ENCODE measurements at regions not wholly inside any gene's neighbourhood (a gene's known extent, or its start where the extent isn't known, plus 50 kb on each side); places are given as distances from the start of the nearest gene placed in this dataset.

GRCh38 chr18:10064267-10064666 is 150.5 kb downstream of the VAPA start:
- Histone ChIP-seq H3K9me1 (ENCODE audit: control insufficient read depth, extremely low read depth, insufficient read depth, low read length) (no peaks in the 10 kb centered on the region), H2AFZ (ENCODE audit: control insufficient read depth, low read length) (no peak overlapping the region), H3K79me2 (ENCODE audit: control insufficient read depth, insufficient read depth, low read length) (no peaks in the 10 kb centered on the region), H3K4me3 (ENCODE audit: control insufficient read depth in 2 of 3, extremely low read depth in 1 of 3, insufficient read depth in 2 of 3, low read depth in 1 of 3, low read length in 3 of 3) (no peak overlapping the region), H3K4me1 (ENCODE audit: control insufficient read depth, extremely low read depth, insufficient read depth, low read length) (no peaks in the 10 kb centered on the region), H3K9me3 (ENCODE audit: control insufficient read depth, low read depth, low read length) (no peaks in the 10 kb centered on the region), H3K27me3 (ENCODE audit: control insufficient read depth, extremely low read depth, insufficient read depth, low read length) (no peaks in the 10 kb centered on the region), H3K9ac (ENCODE audit: control insufficient read depth, extremely low read depth, insufficient read depth, low read length) (no peak overlapping the region), H3K4me2 (ENCODE audit: control insufficient read depth, extremely low read depth, insufficient read depth, low read depth, low read length) (no peak overlapping the region), H3K27ac (ENCODE audit: control insufficient read depth, insufficient read depth, low read length) (no peak overlapping the region), H3K36me3 (ENCODE audit: control insufficient read depth in 2 of 2, extremely low read depth in 1 of 2, insufficient read depth in 2 of 2, low read length in 2 of 2) (no peaks in the 10 kb centered on the region), H4K20me1 (ENCODE audit: control insufficient read depth, extremely low read depth, insufficient read depth, low read length) (no peaks in the 10 kb centered on the region)
- FAIRE-seq (no peak), DNase-seq (ENCODE audit: low read depth, low spot score) (no peak)
- TF ChIP-seq, protein P1, sequence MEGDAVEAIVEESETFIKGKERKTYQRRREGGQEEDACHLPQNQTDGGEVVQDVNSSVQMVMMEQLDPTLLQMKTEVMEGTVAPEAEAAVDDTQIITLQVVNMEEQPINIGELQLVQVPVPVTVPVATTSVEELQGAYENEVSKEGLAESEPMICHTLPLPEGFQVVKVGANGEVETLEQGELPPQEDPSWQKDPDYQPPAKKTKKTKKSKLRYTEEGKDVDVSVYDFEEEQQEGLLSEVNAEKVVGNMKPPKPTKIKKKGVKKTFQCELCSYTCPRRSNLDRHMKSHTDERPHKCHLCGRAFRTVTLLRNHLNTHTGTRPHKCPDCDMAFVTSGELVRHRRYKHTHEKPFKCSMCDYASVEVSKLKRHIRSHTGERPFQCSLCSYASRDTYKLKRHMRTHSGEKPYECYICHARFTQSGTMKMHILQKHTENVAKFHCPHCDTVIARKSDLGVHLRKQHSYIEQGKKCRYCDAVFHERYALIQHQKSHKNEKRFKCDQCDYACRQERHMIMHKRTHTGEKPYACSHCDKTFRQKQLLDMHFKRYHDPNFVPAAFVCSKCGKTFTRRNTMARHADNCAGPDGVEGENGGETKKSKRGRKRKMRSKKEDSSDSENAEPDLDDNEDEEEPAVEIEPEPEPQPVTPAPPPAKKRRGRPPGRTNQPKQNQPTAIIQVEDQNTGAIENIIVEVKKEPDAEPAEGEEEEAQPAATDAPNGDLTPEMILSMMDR (optimal IDR thresholded peaks at IDR 0.05 in 1 of 3, IDR thresholded peaks at IDR 0.05 in 1 of 3, conservative IDR thresholded peaks at IDR 0.05 in 1 of 3; ENCODE audit: extremely low read depth in 1 of 3, insufficient read depth in 2 of 3, low read length in 3 of 3): no peak
- no peak for TF ChIP-seq EZH2 (IDR thresholded peaks at IDR 0.05; ENCODE audit: low read length)
- dilution Hi-C loops (cut with MboI; ENCODE audit: extremely low pct_ligation_motif_present, low sequenced_read_pairs): no loop called here

DNA sequence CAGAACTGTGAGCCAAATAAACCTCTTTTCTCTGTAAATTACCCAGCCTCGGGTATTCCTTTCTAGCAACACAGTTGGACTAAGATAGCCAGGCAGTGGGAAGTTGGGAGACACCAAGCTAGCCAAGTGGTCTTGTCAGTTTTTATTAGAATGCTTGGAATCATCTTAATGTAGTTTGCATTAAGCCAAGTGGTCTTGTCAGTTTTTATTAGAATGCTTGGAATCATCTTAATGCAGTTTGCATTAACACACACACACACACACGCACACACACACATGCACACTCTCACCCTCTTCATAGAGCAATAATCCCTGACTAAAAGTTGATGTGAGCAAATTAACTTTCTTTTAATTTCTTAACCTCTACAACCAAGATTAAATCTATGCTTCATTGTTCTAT is 151.5 kb downstream of the VAPA start:
- Histone ChIP-seq H3K4me3 (ENCODE audit: control insufficient read depth in 2 of 3, extremely low read depth in 1 of 3, insufficient read depth in 2 of 3, low read depth in 1 of 3, low read length in 3 of 3) (no peak overlapping the region), H3K9me3 (ENCODE audit: control insufficient read depth, low read depth, low read length) (no peaks in the 10 kb centered on the region)
- dilution Hi-C loops (cut with MboI; ENCODE audit: extremely low pct_ligation_motif_present, low sequenced_read_pairs): no loop called here

More for the DNA sequence above, 151.5 kb downstream of the VAPA start:
- no peaks in the 10 kb centered on the region for H4K20me1 ChIP-seq (ENCODE audit: control insufficient read depth, extremely low read depth, insufficient read depth, low read length)
- H3K36me3 ChIP-seq (ENCODE audit: control insufficient read depth in 2 of 2, extremely low read depth in 1 of 2, insufficient read depth in 2 of 2, low read length in 2 of 2): no peaks in the 10 kb centered on the region
- H3K4me2 ChIP-seq (ENCODE audit: control insufficient read depth, extremely low read depth, insufficient read depth, low read depth, low read length): no peak overlapping the region
- H3K27ac ChIP-seq (ENCODE audit: control insufficient read depth, insufficient read depth, low read length): no peak overlapping the region
- H3K4me1 ChIP-seq (ENCODE audit: control insufficient read depth, extremely low read depth, insufficient read depth, low read length): no peaks in the 10 kb centered on the region
- TF ChIP-seq, protein P1 (optimal IDR thresholded peaks at IDR 0.05 in 1 of 3, IDR thresholded peaks at IDR 0.05 in 1 of 3, conservative IDR thresholded peaks at IDR 0.05 in 1 of 3; ENCODE audit: extremely low read depth in 1 of 3, insufficient read depth in 2 of 3, low read length in 3 of 3): no peak
- no peak for TF ChIP-seq EZH2 (IDR thresholded peaks at IDR 0.05; ENCODE audit: low read length)
- H3K79me2 ChIP-seq (ENCODE audit: control insufficient read depth, insufficient read depth, low read length): no peaks in the 10 kb centered on the region
- H3K27me3 ChIP-seq (ENCODE audit: control insufficient read depth, extremely low read depth, insufficient read depth, low read length): no peaks in the 10 kb centered on the region
- no peak overlapping the region for H2AFZ ChIP-seq (ENCODE audit: control insufficient read depth, low read length)
- no peak overlapping the region for H3K9ac ChIP-seq (ENCODE audit: control insufficient read depth, extremely low read depth, insufficient read depth, low read length)
- FAIRE-seq: no peak
- DNase-seq (ENCODE audit: low read depth, low spot score): no peak
- H3K9me1 ChIP-seq (ENCODE audit: control insufficient read depth, extremely low read depth, insufficient read depth, low read length): no peaks in the 10 kb centered on the region

All from keratinocyte (primary cell).